ENCODE measurements at regions not wholly inside any gene's neighbourhood (a gene's known extent, or its start where the extent isn't known, plus 50 kb on each side); places are given as distances from the start of the nearest gene placed in this dataset.

DNA sequence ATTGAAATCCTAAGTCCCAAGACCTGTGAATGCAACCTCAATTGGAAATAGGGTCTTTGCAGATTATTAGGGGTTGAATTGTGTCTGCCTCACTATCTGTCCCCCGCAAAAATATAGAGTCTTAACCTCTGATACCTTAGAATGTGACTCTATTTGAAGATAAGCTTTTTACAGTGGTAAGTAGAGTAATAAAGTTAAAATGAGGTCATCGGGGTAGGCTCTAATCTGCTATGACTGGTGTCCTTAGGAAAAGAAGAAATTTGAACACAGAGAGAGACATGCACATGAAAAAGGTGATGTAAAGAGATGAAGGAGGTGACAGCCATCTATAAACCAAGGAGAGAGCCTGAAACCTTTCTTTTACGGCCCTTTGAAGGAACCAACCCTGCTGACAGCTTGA is 287.1 kb upstream of the ADRA1B start:
- no peak for TF ChIP-seq CTCF (conservative IDR thresholded peaks at IDR 0.05; ENCODE audit: low read depth, low read length)
- no peak for DNase-seq (ENCODE audit: low read depth)
- H3K4me3 ChIP-seq (ENCODE audit: low read depth, low read length) = no peak overlapping the region

GRCh38 chr5:159630545-159630944 is 285.7 kb upstream of the ADRA1B start:
- H3K4me3 ChIP-seq (ENCODE audit: low read depth, low read length) = no peak overlapping the region
- no peak for DNase-seq (ENCODE audit: low read depth)
- TF ChIP-seq CTCF (conservative IDR thresholded peaks at IDR 0.05; ENCODE audit: low read depth, low read length) = no peak

- TF ChIP-seq CTCF (conservative IDR thresholded peaks at IDR 0.05; ENCODE audit: low read depth, low read length) = no peak
- H3K4me3 ChIP-seq (ENCODE audit: low read depth, low read length) = no peak overlapping the region
- no peak for DNase-seq (ENCODE audit: low read depth)
Observed at GRCh38 chr5:159631001-159631400, 285.3 kb upstream of the ADRA1B start.

- no peak overlapping the region for H3K4me3 ChIP-seq (ENCODE audit: low read depth, low read length)
- no peak for DNase-seq (ENCODE audit: low read depth)
- TF ChIP-seq CTCF (conservative IDR thresholded peaks at IDR 0.05; ENCODE audit: low read depth, low read length) = no peak
Observed at GRCh38 chr5:159632866-159633265, 283.4 kb upstream of the ADRA1B start.

DNA sequence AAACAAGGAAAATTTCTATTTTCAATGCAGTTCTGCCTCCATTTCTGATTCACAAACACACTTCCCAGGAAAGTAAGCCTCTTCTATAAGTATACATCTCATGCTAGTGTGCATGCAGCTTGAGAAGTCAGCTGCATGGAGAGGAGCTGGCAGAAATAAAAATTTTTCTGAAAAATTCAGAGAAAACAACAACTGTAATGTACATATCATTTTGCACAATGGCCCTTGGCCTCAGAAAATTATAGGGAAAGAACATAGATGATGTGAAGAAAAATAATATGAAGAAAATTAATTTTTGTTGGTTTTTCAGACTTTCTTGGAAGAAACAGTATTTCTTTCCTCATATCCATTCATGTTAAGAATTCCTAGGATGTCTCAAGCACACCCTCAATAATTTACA is 277.8 kb upstream of the ADRA1B start:
- TF ChIP-seq CTCF (conservative IDR thresholded peaks at IDR 0.05; ENCODE audit: low read depth, low read length) = no peak
- H3K4me3 ChIP-seq (ENCODE audit: low read depth, low read length) = no peak overlapping the region
- no peak for DNase-seq (ENCODE audit: low read depth)

- no peak overlapping the region for H3K4me3 ChIP-seq (ENCODE audit: low read depth, low read length)
- no peak for TF ChIP-seq CTCF (conservative IDR thresholded peaks at IDR 0.05; ENCODE audit: low read depth, low read length)
- DNase-seq (ENCODE audit: low read depth) = no peak
Observed at GRCh38 chr5:159638954-159639559, 277.2 kb upstream of the ADRA1B start.

DNA sequence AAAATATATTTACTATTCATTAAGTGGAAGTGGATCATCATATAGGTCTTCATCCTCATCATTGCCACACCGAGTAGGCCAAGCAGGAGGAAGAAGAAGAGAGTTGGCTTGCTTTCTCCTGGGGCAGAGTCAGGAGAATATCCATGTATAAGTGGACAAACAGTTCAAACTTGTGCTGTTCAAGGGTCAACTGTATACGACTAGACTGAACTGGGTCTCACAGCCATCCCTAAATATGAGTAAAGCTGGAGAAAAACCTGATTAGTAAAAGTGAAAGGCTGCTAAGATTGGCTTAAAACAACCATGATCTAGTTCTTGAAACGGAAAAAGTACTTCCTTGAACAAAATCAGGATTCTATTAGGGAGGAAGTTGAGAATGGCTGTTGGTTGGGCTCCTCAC is 276.7 kb upstream of the ADRA1B start:
- TF ChIP-seq CTCF (conservative IDR thresholded peaks at IDR 0.05; ENCODE audit: low read depth, low read length) = no peak
- H3K4me3 ChIP-seq (ENCODE audit: low read depth, low read length) = no peak overlapping the region
- DNase-seq (ENCODE audit: low read depth) = no peak
